H9 (cell line): ENCODE measurements at regions not wholly inside any gene's neighbourhood (a gene's known extent, or its start where the extent isn't known, plus 50 kb on each side); places are given as distances from the start of the nearest gene placed in this dataset.

Experiments used
- DNase-seq: peaks from one replicate; pipeline ENCODE4 v3.0.0-alpha.2; 2017
- H2AFZ ChIP-seq: one replicate; pipeline ENCODE4 v1.6.1; 2013; ENCODE audit warnings: mild to moderate bottlenecking, low read length, control low read depth, moderate library complexity
- H2AK5ac ChIP-seq: 2 replicates; pipeline ENCODE4 v1.6.1; 2013; ENCODE audit warnings: low read length, control low read depth, mixed read lengths; ENCODE audit not compliant: insufficient read length
- H2BK120ac ChIP-seq: one replicate; pipeline ENCODE4 v1.6.1; 2013; ENCODE audit warnings: low read depth, mild to moderate bottlenecking, low read length, control low read depth, inconsistent platforms; ENCODE audit not compliant: poor library complexity, severe bottlenecking
- H2BK12ac ChIP-seq: 2 replicates; pipeline ENCODE4 v1.6.1; 2013; ENCODE audit warnings: low read length, control low read depth, mixed read lengths, low read depth; ENCODE audit not compliant: insufficient read length
- H2BK15ac ChIP-seq: 2 replicates; pipeline ENCODE4 v1.6.1; 2013; ENCODE audit warnings: low read depth, low read length, control low read depth
- H2BK20ac ChIP-seq: one replicate; pipeline ENCODE4 v1.6.1; 2013; ENCODE audit warnings: low read depth, mild to moderate bottlenecking, low read length, control low read depth, inconsistent platforms; ENCODE audit not compliant: poor library complexity, severe bottlenecking
- H2BK5ac ChIP-seq: 2 replicates; pipeline ENCODE4 v1.6.1; 2013; ENCODE audit warnings: low read length, control low read depth, mixed read lengths; ENCODE audit not compliant: insufficient read length
- H3K14ac ChIP-seq: 2 replicates; pipeline ENCODE4 v1.6.1; 2013; ENCODE audit warnings: low read length, control low read depth; ENCODE audit not compliant: insufficient read depth
- H3K18ac ChIP-seq: 2 replicates; pipeline ENCODE4 v1.6.1; 2013; ENCODE audit warnings: low read depth, mild to moderate bottlenecking, mixed read lengths, low read length, control low read depth; ENCODE audit not compliant: insufficient read length
- H3K23ac ChIP-seq: 2 replicates; pipeline ENCODE4 v1.6.1; 2013; ENCODE audit warnings: low read length, control low read depth, mixed read lengths, low read depth; ENCODE audit not compliant: insufficient read length
- H3K23me2 ChIP-seq: 2 replicates; pipeline ENCODE4 v1.6.1; 2013; ENCODE audit warnings: low read depth, mild to moderate bottlenecking, mixed read lengths, low read length, control low read depth; ENCODE audit not compliant: insufficient read length, poor library complexity, severe bottlenecking
- H3K27ac ChIP-seq: 2 replicates; pipeline ENCODE4 v1.5.1; 2013; ENCODE audit warnings: low read length, control low read depth, mixed read lengths, low read depth; ENCODE audit not compliant: insufficient read length
- H3K27me3 ChIP-seq: 2 replicates; pipeline ENCODE4 v1.6.1; 2013; ENCODE audit warnings: low read length, control low read depth, inconsistent platforms; ENCODE audit not compliant: insufficient read depth
- H3K4ac ChIP-seq: 2 replicates; pipeline ENCODE4 v1.6.1; 2013; ENCODE audit warnings: low read depth, mild to moderate bottlenecking, control low read depth, inconsistent platforms, low read length, moderate library complexity
- H3K4me1 ChIP-seq: 2 replicates; pipeline ENCODE4 v1.6.1; 2013; ENCODE audit warnings: low read length, control low read depth, inconsistent platforms; ENCODE audit not compliant: insufficient read depth
- H3K4me2 ChIP-seq: 2 replicates; pipeline ENCODE4 v1.6.1; 2013; ENCODE audit warnings: low read length, control low read depth, mixed read lengths; ENCODE audit not compliant: insufficient read length, insufficient read depth
- H3K56ac ChIP-seq: 2 replicates; pipeline ENCODE4 v1.6.1; 2013; ENCODE audit warnings: low read depth, mild to moderate bottlenecking, mixed read lengths, low read length, control low read depth; ENCODE audit not compliant: insufficient read length
- H3K79me1 ChIP-seq: 2 replicates; pipeline ENCODE4 v1.6.1; 2013; ENCODE audit warnings: low read depth, mild to moderate bottlenecking, moderate library complexity, low read length, control low read depth, inconsistent platforms; ENCODE audit not compliant: insufficient read depth, poor library complexity, severe bottlenecking
- H3K79me2 ChIP-seq: 2 replicates; pipeline ENCODE4 v1.6.1; 2013; ENCODE audit warnings: low read length, control low read depth, inconsistent platforms; ENCODE audit not compliant: insufficient read depth
- H3K9ac ChIP-seq: 2 replicates; pipeline ENCODE4 v1.6.1; 2013; ENCODE audit warnings: low read length, control low read depth, mixed read lengths; ENCODE audit not compliant: insufficient read length; ENCODE audit errors: extremely low read depth
- H3K9me3 ChIP-seq: one replicate; pipeline ENCODE4 v1.6.1; 2013; ENCODE audit warnings: low read depth, low read length, inconsistent platforms; ENCODE audit not compliant: control insufficient read depth
- H3T11ph ChIP-seq: one replicate; pipeline ENCODE4 v1.6.1; 2013; ENCODE audit warnings: mild to moderate bottlenecking, low read length, control low read depth, inconsistent platforms
- H4K20me1 ChIP-seq: one replicate; pipeline ENCODE4 v1.6.1; 2013; ENCODE audit not compliant: control insufficient read depth, insufficient read length, insufficient read depth
- H4K5ac ChIP-seq: 2 replicates; pipeline ENCODE4 v1.6.1; 2013; ENCODE audit warnings: low read depth, mild to moderate bottlenecking, mixed read lengths, low read length, control low read depth; ENCODE audit not compliant: insufficient read length
- H4K8ac ChIP-seq: replicated peaks from 2 replicates; pipeline ENCODE4 v1.6.1; 2013; ENCODE audit warnings: low read length, control low read depth, mixed read lengths, low read depth; ENCODE audit not compliant: insufficient read length
- H4K91ac ChIP-seq: 2 replicates; pipeline ENCODE4 v1.6.1; 2013; ENCODE audit warnings: low read depth, mild to moderate bottlenecking, moderate library complexity, mixed read lengths, low read length, control low read depth; ENCODE audit not compliant: insufficient read length
- H3K27ac Mint-ChIP-seq, 3 experiments: 2 replicates in 2 of 3; 3 replicates in 1 of 3; pipeline ENCODE4 v1.8.0; 2020 to 2021; ENCODE audit warnings: mixed read lengths in 3 of 3, mild to moderate bottlenecking in 1 of 3, moderate library complexity in 1 of 3
- H3K27me3 Mint-ChIP-seq: 2 replicates; pipeline ENCODE4 v1.8.0; 2021; ENCODE audit warnings: low read depth, mild to moderate bottlenecking, moderate library complexity, mixed read lengths
- H3K36me3 Mint-ChIP-seq, 3 experiments: 2 replicates in 2 of 3; 3 replicates in 1 of 3; pipeline ENCODE4 v1.8.0; 2020 to 2021; ENCODE audit warnings: low read depth in 3 of 3, mixed read lengths in 3 of 3; ENCODE audit not compliant: insufficient read depth in 1 of 3
- H3K4me1 Mint-ChIP-seq, 2 experiments: 2 replicates each; pipeline ENCODE4 v1.8.0; 2020; ENCODE audit warnings: mixed read lengths in 2 of 2
- H3K4me3 Mint-ChIP-seq, 2 experiments: 2 replicates in 1 of 2; 3 replicates in 1 of 2; pipeline ENCODE4 v1.8.0; 2020 to 2021; ENCODE audit warnings: mild to moderate bottlenecking in 2 of 2, mixed read lengths in 2 of 2, moderate library complexity in 1 of 2
- H3K9me3 Mint-ChIP-seq, 2 experiments: 2 replicates in 1 of 2; 3 replicates in 1 of 2; pipeline ENCODE4 v1.8.0; 2020; ENCODE audit warnings: mild to moderate bottlenecking in 2 of 2, mixed read lengths in 2 of 2, moderate library complexity in 1 of 2
- WGBS: extraction: QIAGEN DNeasy Blood & Tissue Kit; methylation state at CpG from one replicate; pipeline ENCODE4 v1.1.7; 2013; ENCODE audit warnings: missing lambda C conversion rate, low lambda C conversion rate, mixed read lengths; ENCODE audit not compliant: insufficient read length; ENCODE audit errors: extremely low coverage; 5-methylcytosine and 5-hydroxymethylcytosine counted together
- TF ChIP-seq, protein P1 (sequence below): fragments of 200-600 bp; sonication (generic); conservative IDR thresholded peaks from 3 replicates; pipeline ENCODE4 v1.8.0; 2021; ENCODE audit warnings: antibody characterized with exemption, mild to moderate bottlenecking

GRCh38 chr6:133590814-133591213 is 298.1 kb upstream of the TCF21 start:
- no peak overlapping the region for H3T11ph ChIP-seq
- no peak overlapping the region for H2BK15ac ChIP-seq
- H3K56ac ChIP-seq = no peak overlapping the region
- no peak overlapping the region for H3K18ac ChIP-seq
- H2BK20ac ChIP-seq = no peak overlapping the region
- H3K9ac ChIP-seq = no peak overlapping the region
- DNase-seq = no peak
- no peak overlapping the region for H2AK5ac ChIP-seq
- no peaks in the 10 kb centered on the region for H3K9me3 Mint-ChIP-seq
- no peak overlapping the region for H2BK12ac ChIP-seq
- H3K4me1 ChIP-seq = no peaks in the 10 kb centered on the region
- H3K79me1 ChIP-seq = no peaks in the 10 kb centered on the region
- no peak overlapping the region for H3K14ac ChIP-seq
- no peaks in the 10 kb centered on the region for H3K9me3 ChIP-seq
- H3K4me1 Mint-ChIP-seq = no peaks in the 10 kb centered on the region
- H4K20me1 ChIP-seq = no peaks in the 10 kb centered on the region
- H4K5ac ChIP-seq = no peak overlapping the region
- no peak overlapping the region for H2AFZ ChIP-seq
- no peaks in the 10 kb centered on the region for H3K27me3 Mint-ChIP-seq
- no peaks in the 10 kb centered on the region for H3K23me2 ChIP-seq
- H3K4ac ChIP-seq = no peak overlapping the region
- no peaks in the 10 kb centered on the region for H3K79me2 ChIP-seq
- no CpG with 5 or more reads among the region's 3 CpGs for WGBS
- H3K4me3 Mint-ChIP-seq = no peak overlapping the region
- TF ChIP-seq, protein P1, sequence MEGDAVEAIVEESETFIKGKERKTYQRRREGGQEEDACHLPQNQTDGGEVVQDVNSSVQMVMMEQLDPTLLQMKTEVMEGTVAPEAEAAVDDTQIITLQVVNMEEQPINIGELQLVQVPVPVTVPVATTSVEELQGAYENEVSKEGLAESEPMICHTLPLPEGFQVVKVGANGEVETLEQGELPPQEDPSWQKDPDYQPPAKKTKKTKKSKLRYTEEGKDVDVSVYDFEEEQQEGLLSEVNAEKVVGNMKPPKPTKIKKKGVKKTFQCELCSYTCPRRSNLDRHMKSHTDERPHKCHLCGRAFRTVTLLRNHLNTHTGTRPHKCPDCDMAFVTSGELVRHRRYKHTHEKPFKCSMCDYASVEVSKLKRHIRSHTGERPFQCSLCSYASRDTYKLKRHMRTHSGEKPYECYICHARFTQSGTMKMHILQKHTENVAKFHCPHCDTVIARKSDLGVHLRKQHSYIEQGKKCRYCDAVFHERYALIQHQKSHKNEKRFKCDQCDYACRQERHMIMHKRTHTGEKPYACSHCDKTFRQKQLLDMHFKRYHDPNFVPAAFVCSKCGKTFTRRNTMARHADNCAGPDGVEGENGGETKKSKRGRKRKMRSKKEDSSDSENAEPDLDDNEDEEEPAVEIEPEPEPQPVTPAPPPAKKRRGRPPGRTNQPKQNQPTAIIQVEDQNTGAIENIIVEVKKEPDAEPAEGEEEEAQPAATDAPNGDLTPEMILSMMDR = no peak
- no peak overlapping the region for H4K91ac ChIP-seq
- H2BK120ac ChIP-seq = no peak overlapping the region
- H3K27me3 ChIP-seq = no peaks in the 10 kb centered on the region
- no peak overlapping the region for H4K8ac ChIP-seq
- no peak overlapping the region for H3K27ac Mint-ChIP-seq
- no peaks in the 10 kb centered on the region for H3K36me3 Mint-ChIP-seq
- no peak overlapping the region for H3K4me2 ChIP-seq
- H3K27ac ChIP-seq = no peak overlapping the region
- no peak overlapping the region for H2BK5ac ChIP-seq
- H3K23ac ChIP-seq = no peak overlapping the region
